HCT116 (cell line): ENCODE measurements at regions not wholly inside any gene's neighbourhood (a gene's known extent, or its start where the extent isn't known, plus 50 kb on each side); places are given as distances from the start of the nearest gene placed in this dataset.

Experiments
- ATAC-seq: fragments of 200-7000 bp; cut with Tn5 transposase; 2 replicates; pipeline ENCODE4 v1.9.1; 2020; ENCODE audit warnings: mild to moderate bottlenecking, moderate library complexity
- BruUV-seq: library from RNA; stranded (reverse); fragments of 400-500 nt; replicated peaks from 2 replicates; lab custom pipeline; 2021; lab: Mats Ljungman, UMichigan
- CTCF ChIA-PET: fragments of 300-600 bp; sonication (Branson Sonifier 250); formaldehyde crosslinking; loops from one replicate; lab custom pipeline; 2021; ENCODE audit warnings: antibody characterized with exemption; lab: Charles Lee
- POLR2A ChIA-PET: fragments of 300-600, 350-600 bp; sonication (Branson Sonifier 250); formaldehyde crosslinking; loops from one replicate; lab custom pipeline; 2021; ENCODE audit warnings: antibody characterized with exemption; lab: Charles Lee
- RAD21 ChIA-PET, 2 experiments: fragments of 300-600 bp; sonication (Branson Sonifier 250); formaldehyde crosslinking; loops; one replicate each; lab custom pipeline; 2023; ENCODE audit warnings: low total read pairs in 2 of 2; ENCODE audit not compliant: uncharacterized antibody in 2 of 2, unreplicated experiment in 2 of 2, low non-redundant PET in 1 of 2; lab: Charles Lee
- DNase-seq: peaks from one replicate; pipeline ENCODE4 v3.0.0-alpha.2; 2010; ENCODE audit warnings: low read depth, low spot score
- H2AFZ ChIP-seq: fragments of 200-600 bp; shearing (Covaris generic), sonication (generic); 2 replicates; pipeline ENCODE4 v1.6.1; 2017; ENCODE audit warnings: low read depth, mixed run types, mixed read lengths, antibody characterized with exemption, low read length; ENCODE audit not compliant: poor library complexity, severe bottlenecking
- H3K27ac ChIP-seq: 2 replicates; pipeline ENCODE4 v1.5.1; 2012; ENCODE audit warnings: low read depth, low read length
- H3K27me3 ChIP-seq: fragments of 200-600 bp; sonication (generic); 2 replicates; pipeline ENCODE4 v1.6.1; 2016; ENCODE audit warnings: mixed run types, low read length, mixed read lengths; ENCODE audit not compliant: insufficient read depth
- H3K36me3 ChIP-seq, 2 experiments: fragments of 200-500 bp in 1 of 2; fragments of 200-600 bp in 1 of 2; sonication (Bioruptor generic) in 1 of 2; sonication (generic) in 1 of 2; 2 replicates each; pipeline versions ENCODE4 v1.5.1 to v1.6.1; 2014 to 2016; ENCODE audit warnings: low read length in 2 of 2, inconsistent platforms in 1 of 2, mixed read lengths in 1 of 2, mixed run types in 1 of 2; ENCODE audit not compliant: insufficient read depth in 2 of 2, control insufficient read depth in 1 of 2
- H3K4me1 ChIP-seq, 2 experiments: fragments of 200-600 bp in 1 of 2; sonication (generic) in 1 of 2; 2 replicates each; pipeline versions ENCODE4 v1.5.1 to v1.6.1; 2012 to 2017; ENCODE audit warnings: low read length in 2 of 2, inconsistent platforms in 1 of 2, mild to moderate bottlenecking in 1 of 2, mixed read lengths in 1 of 2, mixed run types in 1 of 2, moderate library complexity in 1 of 2; ENCODE audit not compliant: insufficient read depth in 2 of 2, control insufficient read depth in 1 of 2
- H3K4me2 ChIP-seq: fragments of 200-600 bp; sonication (generic); 2 replicates; pipeline ENCODE4 v1.6.1; 2017; ENCODE audit warnings: mixed run types, low read length, mixed read lengths
- H3K4me3 ChIP-seq, 2 experiments: fragments of 200-600 bp in 1 of 2; sonication (generic) in 1 of 2; replicated peaks in 1 of 2; 2 replicates each; pipeline ENCODE4 v1.5.1; 2011 to 2016; ENCODE audit warnings: low read length in 2 of 2, control low read depth in 1 of 2, low read depth in 1 of 2, mild to moderate bottlenecking in 1 of 2, mixed read lengths in 1 of 2, mixed run types in 1 of 2
- H3K79me2 ChIP-seq: fragments of 200-600 bp; sonication (generic); 2 replicates; pipeline ENCODE4 v1.6.1; 2017; ENCODE audit warnings: mild to moderate bottlenecking, mixed run types, low read length, moderate library complexity, mixed read lengths; ENCODE audit not compliant: insufficient read depth
- H3K9ac ChIP-seq: fragments of 200-600 bp; sonication (generic); 2 replicates; pipeline ENCODE4 v1.6.1; 2016; ENCODE audit warnings: low read length, mixed read lengths
- H3K9me2 ChIP-seq: fragments of 200-600 bp; sonication (generic), shearing (Covaris generic); 2 replicates; pipeline ENCODE4 v1.6.1; 2017; ENCODE audit warnings: mixed run types, mild to moderate bottlenecking, moderate library complexity; ENCODE audit not compliant: insufficient read depth
- H3K9me3 ChIP-seq, 2 experiments: fragments of 200-500 bp in 1 of 2; fragments of 200-600 bp in 1 of 2; sonication (Bioruptor generic) in 1 of 2; sonication (generic) in 1 of 2; 2 replicates each; pipeline ENCODE4 v1.6.1; 2014 to 2017; ENCODE audit warnings: low read length in 2 of 2, mixed read lengths in 2 of 2, inconsistent platforms in 1 of 2, low read depth in 1 of 2, mild to moderate bottlenecking in 1 of 2, mixed run types in 1 of 2, moderate library complexity in 1 of 2; ENCODE audit not compliant: control insufficient read depth in 1 of 2, insufficient read depth in 1 of 2
- H4K20me1 ChIP-seq: fragments of 200-600 bp; sonication (generic), shearing (Covaris generic); 2 replicates; pipeline ENCODE4 v1.6.1; 2017; ENCODE audit warnings: mixed run types, mild to moderate bottlenecking, moderate library complexity; ENCODE audit not compliant: insufficient read depth
- CEBPB ChIP-seq: IDR thresholded peaks from 2 replicates; pipeline ENCODE4 v1.6.1; 2012; ENCODE audit warnings: low read depth
- ELF1 ChIP-seq: IDR thresholded peaks from 2 replicates; pipeline ENCODE4 v1.6.1; 2012; ENCODE audit warnings: low read depth, borderline replicate concordance
- JUND ChIP-seq: IDR thresholded peaks from 2 replicates; pipeline ENCODE4 v1.6.1; 2012
- SIN3A ChIP-seq: IDR thresholded peaks from 2 replicates; pipeline ENCODE4 v1.6.1; 2012; ENCODE audit warnings: low read depth
- SP1 ChIP-seq: IDR thresholded peaks from 2 replicates; pipeline ENCODE4 v1.6.1; 2012; ENCODE audit warnings: low read depth
- ZBTB33 ChIP-seq: IDR thresholded peaks from 2 replicates; pipeline ENCODE4 v1.6.1; 2011; ENCODE audit warnings: mild to moderate bottlenecking, low read length, moderate library complexity; ENCODE audit not compliant: insufficient replicate concordance; ENCODE audit errors: extremely low read depth
- intact Hi-C: fragments of 100-400 bp; cut with micrococcal nuclease; formaldehyde crosslinking; loops from 2 replicates; pipeline ENCODE4 v1.10.0; 2022
- TF ChIP-seq, protein P1 (sequence below): IDR thresholded peaks from 2 replicates; pipeline ENCODE4 v1.6.1; 2012; ENCODE audit warnings: low read depth
- TF ChIP-seq, protein P2 (sequence below): IDR thresholded peaks from 2 replicates; pipeline ENCODE4 v1.6.1; 2012

DNA sequence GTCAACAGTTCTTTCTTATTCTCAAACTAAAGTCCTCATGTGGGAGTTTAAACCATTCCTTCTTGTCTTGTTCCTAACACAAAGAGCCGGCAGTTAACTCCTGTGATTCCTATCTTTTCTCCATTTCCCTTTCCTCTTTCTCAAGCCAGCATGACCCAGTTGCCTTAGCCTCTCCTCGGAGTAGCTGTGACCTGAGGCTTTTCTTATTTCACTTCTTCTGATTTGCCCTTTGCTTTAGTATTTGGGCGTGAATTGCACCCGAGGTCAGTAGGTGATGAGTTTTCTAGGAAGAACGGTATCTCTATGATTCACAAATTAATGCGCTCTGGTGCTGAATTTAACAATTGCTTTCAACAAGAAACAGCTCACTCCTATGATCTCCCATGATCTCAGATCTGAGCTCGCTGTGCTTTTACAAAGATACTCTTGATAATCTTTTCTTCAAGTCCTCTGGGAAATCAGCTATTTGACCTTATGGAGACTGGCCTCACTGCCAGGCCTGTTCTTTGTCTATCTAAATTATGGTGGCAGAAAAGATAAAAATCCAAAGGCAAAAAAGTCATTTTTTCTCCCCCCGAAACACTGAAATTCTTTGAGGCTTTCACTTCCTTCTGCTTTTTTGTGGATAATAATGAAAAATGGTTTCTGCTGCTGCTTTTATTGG is 184.6 kb downstream of the JCAD start (continued):
- TF ChIP-seq ZBTB33 (no peak), CEBPB (no peak)
- TF ChIP-seq, protein P1, sequence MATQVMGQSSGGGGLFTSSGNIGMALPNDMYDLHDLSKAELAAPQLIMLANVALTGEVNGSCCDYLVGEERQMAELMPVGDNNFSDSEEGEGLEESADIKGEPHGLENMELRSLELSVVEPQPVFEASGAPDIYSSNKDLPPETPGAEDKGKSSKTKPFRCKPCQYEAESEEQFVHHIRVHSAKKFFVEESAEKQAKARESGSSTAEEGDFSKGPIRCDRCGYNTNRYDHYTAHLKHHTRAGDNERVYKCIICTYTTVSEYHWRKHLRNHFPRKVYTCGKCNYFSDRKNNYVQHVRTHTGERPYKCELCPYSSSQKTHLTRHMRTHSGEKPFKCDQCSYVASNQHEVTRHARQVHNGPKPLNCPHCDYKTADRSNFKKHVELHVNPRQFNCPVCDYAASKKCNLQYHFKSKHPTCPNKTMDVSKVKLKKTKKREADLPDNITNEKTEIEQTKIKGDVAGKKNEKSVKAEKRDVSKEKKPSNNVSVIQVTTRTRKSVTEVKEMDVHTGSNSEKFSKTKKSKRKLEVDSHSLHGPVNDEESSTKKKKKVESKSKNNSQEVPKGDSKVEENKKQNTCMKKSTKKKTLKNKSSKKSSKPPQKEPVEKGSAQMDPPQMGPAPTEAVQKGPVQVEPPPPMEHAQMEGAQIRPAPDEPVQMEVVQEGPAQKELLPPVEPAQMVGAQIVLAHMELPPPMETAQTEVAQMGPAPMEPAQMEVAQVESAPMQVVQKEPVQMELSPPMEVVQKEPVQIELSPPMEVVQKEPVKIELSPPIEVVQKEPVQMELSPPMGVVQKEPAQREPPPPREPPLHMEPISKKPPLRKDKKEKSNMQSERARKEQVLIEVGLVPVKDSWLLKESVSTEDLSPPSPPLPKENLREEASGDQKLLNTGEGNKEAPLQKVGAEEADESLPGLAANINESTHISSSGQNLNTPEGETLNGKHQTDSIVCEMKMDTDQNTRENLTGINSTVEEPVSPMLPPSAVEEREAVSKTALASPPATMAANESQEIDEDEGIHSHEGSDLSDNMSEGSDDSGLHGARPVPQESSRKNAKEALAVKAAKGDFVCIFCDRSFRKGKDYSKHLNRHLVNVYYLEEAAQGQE: no peak

- H3K36me3 ChIP-seq: no peaks in the 10 kb centered on the region
- TF ChIP-seq ELF1 (no peak), SIN3A (no peak), SP1 (no peak), JUND (no peak)
- TF ChIP-seq, protein P2, sequence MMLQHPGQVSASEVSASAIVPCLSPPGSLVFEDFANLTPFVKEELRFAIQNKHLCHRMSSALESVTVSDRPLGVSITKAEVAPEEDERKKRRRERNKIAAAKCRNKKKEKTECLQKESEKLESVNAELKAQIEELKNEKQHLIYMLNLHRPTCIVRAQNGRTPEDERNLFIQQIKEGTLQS: no peak
- no peak overlapping the region for H3K4me2 ChIP-seq
- no peaks in the 10 kb centered on the region for H4K20me1 ChIP-seq
- no peak overlapping the region for H3K27ac ChIP-seq
- ChIA-PET POLR2A (no interaction called here), CTCF (no interaction called here), RAD21 (no interaction called here)
- H3K27me3 ChIP-seq: no peaks in the 10 kb centered on the region
- no TSS peak for BruUV-seq
- no peak for ATAC-seq
- H3K4me3 ChIP-seq: no peak overlapping the region
- H3K9me2 ChIP-seq: no peaks in the 10 kb centered on the region
- DNase-seq: no peak
- no peaks in the 10 kb centered on the region for H3K9me3 ChIP-seq
- no peak overlapping the region for H2AFZ ChIP-seq
- H3K9ac ChIP-seq: no peak overlapping the region
- no peaks in the 10 kb centered on the region for H3K79me2 ChIP-seq
- no peaks in the 10 kb centered on the region for H3K4me1 ChIP-seq
- intact Hi-C loops: no loop called here
Measured at GRCh38 chr10:29873941-29874484, 185.4 kb downstream of the JCAD start.
